ENCODE measurements at regions not wholly inside any gene's neighbourhood (a gene's known extent, or its start where the extent isn't known, plus 50 kb on each side); places are given as distances from the start of the nearest gene placed in this dataset.

DNA sequence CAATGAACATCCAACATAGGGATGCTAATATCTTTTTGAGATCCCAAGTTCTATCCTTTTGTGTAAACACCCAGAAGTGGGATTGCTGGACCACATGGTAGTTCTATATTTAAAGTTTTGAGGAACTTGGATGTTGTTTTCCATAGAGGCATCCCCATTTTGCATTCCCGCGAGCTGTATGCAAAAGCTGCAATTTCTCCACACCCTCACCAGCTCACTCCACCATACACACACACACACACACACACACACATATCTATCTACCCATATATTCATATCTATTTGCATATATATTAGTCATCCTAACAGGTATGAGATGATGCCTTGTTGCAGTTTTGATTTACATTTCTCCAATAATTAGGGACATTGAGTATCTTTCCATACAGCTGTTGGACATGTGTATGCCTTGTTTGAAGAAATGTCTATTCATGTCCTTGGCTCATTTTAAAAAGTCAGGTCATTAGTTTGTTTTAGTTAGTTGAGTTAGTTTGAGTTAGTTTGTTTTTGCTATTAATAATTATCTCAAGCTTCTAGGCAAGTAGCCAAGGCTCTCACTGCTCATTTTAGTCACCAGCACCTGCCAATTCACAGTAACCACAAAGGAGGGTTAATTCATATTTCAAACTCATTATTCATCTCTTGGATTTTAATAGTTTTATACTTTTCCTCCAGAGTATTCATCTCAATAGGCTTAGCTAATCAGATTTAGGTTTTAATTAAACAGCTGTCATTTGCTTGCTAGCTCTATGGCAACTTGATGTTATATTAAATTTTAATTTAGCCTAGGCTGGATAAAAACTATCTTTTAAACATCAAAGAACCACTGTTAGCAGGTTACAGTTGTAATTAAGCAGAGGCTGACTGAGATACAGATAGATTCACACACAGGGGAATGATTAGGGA is 1435.9 kb upstream of the TMEM132C start:
- no peak for DNase-seq (ENCODE audit: extremely low read depth, insufficient read length)
- Histone ChIP-seq H3K27me3 (replicated peaks; ENCODE audit: control insufficient read depth, insufficient read depth, low read length) (no peaks in the 10 kb centered on the region), H3K4me3 (replicated peaks; ENCODE audit: low read depth, low read length) (no peak overlapping the region), H3K36me3 (ENCODE audit: control insufficient read depth, insufficient read depth, low read length) (no peaks in the 10 kb centered on the region)
- TF ChIP-seq, protein P1, sequence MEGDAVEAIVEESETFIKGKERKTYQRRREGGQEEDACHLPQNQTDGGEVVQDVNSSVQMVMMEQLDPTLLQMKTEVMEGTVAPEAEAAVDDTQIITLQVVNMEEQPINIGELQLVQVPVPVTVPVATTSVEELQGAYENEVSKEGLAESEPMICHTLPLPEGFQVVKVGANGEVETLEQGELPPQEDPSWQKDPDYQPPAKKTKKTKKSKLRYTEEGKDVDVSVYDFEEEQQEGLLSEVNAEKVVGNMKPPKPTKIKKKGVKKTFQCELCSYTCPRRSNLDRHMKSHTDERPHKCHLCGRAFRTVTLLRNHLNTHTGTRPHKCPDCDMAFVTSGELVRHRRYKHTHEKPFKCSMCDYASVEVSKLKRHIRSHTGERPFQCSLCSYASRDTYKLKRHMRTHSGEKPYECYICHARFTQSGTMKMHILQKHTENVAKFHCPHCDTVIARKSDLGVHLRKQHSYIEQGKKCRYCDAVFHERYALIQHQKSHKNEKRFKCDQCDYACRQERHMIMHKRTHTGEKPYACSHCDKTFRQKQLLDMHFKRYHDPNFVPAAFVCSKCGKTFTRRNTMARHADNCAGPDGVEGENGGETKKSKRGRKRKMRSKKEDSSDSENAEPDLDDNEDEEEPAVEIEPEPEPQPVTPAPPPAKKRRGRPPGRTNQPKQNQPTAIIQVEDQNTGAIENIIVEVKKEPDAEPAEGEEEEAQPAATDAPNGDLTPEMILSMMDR (IDR thresholded peaks at IDR 0.05; ENCODE audit: insufficient read depth, low read length, poor library complexity, severe bottlenecking): no peak

DNA sequence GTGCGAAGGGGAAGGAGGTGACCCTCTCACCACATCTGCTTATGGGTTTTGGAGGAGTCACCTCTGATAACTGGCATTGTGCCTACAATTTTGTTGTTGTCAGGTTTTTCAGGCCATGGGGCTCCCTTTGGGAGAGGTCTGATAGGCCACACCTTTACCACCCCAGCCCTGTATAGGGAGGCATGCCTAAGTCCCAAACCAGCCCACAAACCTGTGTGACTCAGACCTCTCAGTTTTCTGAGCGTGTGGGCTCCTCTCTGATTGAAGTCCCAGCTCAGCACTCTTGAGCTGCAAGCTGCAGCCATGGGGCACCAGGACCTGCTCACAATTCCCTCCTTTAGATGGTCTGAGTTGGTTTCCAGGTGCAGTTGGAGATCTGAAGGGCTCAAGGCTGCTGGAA is 1429.3 kb upstream of the TMEM132C start:
- Histone ChIP-seq H3K36me3 (ENCODE audit: control insufficient read depth, insufficient read depth, low read length) (no peaks in the 10 kb centered on the region), H3K4me3 (replicated peaks; ENCODE audit: low read depth, low read length) (no peak overlapping the region), H3K27me3 (replicated peaks; ENCODE audit: control insufficient read depth, insufficient read depth, low read length) (no peaks in the 10 kb centered on the region)
- TF ChIP-seq, protein P1 (IDR thresholded peaks at IDR 0.05; ENCODE audit: insufficient read depth, low read length, poor library complexity, severe bottlenecking): no peak
- DNase-seq (ENCODE audit: extremely low read depth, insufficient read length): no peak

DNA sequence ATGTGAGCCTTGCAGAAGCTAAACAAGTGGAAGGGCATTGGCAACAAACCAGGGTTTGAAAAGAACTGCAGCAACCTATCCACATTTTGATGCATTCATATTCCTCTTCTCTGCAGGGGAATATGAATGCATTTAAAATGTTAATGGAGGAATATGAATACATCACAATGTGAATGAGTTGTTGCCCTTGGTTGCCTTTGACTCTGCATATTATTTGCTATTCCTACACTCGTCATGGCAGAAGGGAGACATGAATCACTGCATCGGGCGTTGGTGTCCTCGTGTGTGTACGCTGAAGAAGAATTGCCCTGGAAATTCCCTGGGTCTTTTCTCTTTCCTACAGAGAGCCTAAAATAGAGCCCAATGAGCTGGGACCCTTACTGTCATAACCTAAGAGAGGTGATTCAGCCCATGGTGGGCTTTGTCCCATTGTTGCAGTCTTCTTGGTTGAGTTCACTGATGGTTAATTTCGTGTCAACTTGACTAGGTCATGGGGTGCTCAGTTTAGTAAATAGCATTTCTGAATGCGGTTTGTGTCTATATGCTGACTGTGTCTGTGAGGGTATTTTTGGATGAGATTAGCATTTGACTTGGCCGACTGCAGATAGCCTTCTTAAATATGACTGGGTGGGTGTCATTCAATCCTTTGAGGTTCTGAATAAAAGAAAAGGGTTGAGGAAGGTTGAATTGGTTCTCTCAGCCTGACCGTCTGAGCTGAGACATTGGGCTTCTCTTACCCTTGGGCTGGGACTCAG is 1422.9 kb upstream of the TMEM132C start:
- Histone ChIP-seq H3K27me3 (replicated peaks; ENCODE audit: control insufficient read depth, insufficient read depth, low read length) (no peaks in the 10 kb centered on the region), H3K4me3 (replicated peaks; ENCODE audit: low read depth, low read length) (no peak overlapping the region), H3K36me3 (ENCODE audit: control insufficient read depth, insufficient read depth, low read length) (no peaks in the 10 kb centered on the region)
- no peak for DNase-seq (ENCODE audit: extremely low read depth, insufficient read length)
- TF ChIP-seq, protein P1 (IDR thresholded peaks at IDR 0.05; ENCODE audit: insufficient read depth, low read length, poor library complexity, severe bottlenecking): no peak

DNA sequence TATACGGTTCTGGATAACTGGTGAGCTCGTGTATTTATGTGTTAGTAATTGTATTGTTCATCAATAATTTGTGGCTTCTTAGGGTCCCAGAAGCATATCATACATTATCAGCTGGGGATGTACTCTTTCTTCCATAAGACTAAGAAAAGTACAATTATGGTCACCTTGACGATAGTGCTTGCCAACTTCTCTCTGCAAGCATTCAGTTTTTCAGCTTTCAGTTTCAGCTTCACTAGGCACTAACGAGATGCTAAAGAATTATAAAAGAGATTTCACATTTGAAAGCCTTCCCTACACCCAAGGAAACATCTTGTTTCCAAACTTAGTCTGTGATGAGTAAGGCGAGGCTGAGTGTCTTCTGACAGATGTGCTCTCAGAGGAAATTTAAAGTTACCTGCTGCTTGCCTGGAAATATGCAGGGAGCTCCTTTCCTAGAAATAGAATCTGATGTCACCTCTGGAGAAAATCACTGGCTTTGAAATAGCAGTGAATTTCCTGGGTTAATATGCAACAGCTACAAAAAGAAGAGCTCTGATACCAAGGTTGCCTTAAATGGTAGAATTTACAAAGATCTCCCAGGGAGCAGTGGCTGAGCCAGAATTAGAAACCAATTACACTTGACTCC is 1419.9 kb upstream of the TMEM132C start:
- Histone ChIP-seq H3K27me3 (replicated peaks; ENCODE audit: control insufficient read depth, insufficient read depth, low read length) (no peaks in the 10 kb centered on the region), H3K4me3 (replicated peaks; ENCODE audit: low read depth, low read length) (no peak overlapping the region), H3K36me3 (ENCODE audit: control insufficient read depth, insufficient read depth, low read length) (no peaks in the 10 kb centered on the region)
- TF ChIP-seq, protein P1 (IDR thresholded peaks at IDR 0.05; ENCODE audit: insufficient read depth, low read length, poor library complexity, severe bottlenecking): no peak
- no peak for DNase-seq (ENCODE audit: extremely low read depth, insufficient read length)

DNA sequence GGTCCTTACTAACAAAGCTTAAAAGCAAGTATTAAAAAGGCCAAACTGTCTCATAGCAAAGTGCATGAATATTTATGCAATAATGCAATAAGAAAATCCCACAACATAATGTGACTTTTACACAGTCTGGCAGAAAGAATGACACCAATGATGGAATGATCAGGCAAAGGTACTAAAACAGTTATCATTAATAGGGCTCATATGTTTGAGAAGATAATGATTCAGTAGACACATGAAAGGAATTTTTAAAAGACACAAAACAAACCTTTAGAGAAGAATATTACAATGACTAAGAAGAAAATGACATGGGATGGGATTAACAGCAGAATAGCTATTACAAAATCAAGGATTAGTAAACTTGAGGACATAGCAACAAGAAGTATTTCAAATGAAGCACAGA is 1411.2 kb upstream of the TMEM132C start:
- Histone ChIP-seq H3K36me3 (ENCODE audit: control insufficient read depth, insufficient read depth, low read length) (no peaks in the 10 kb centered on the region), H3K27me3 (replicated peaks; ENCODE audit: control insufficient read depth, insufficient read depth, low read length) (no peaks in the 10 kb centered on the region), H3K4me3 (replicated peaks; ENCODE audit: low read depth, low read length) (no peak overlapping the region)
- no peak for DNase-seq (ENCODE audit: extremely low read depth, insufficient read length)
- TF ChIP-seq, protein P1 (IDR thresholded peaks at IDR 0.05; ENCODE audit: insufficient read depth, low read length, poor library complexity, severe bottlenecking): no peak

Measured in GM06990 (cell line).